ENCODE measurements at regions not wholly inside any gene's neighbourhood (a gene's known extent, or its start where the extent isn't known, plus 50 kb on each side); places are given as distances from the start of the nearest gene placed in this dataset.

- H3K9me3 Mint-ChIP-seq = no peaks in the 10 kb centered on the region
- no peak overlapping the region for H3K4me2 ChIP-seq
- ATAC-seq (no peak), DNase-seq (ENCODE audit: low spot score) (no peak)
- H3K36me3 ChIP-seq (ENCODE audit: insufficient read depth) = no peaks in the 10 kb centered on the region
- no peaks in the 10 kb centered on the region for H3K79me2 ChIP-seq (replicated peaks; ENCODE audit: insufficient read depth)
- H3K36me3 Mint-ChIP-seq (ENCODE audit: low read depth) = no peaks in the 10 kb centered on the region
- no peak overlapping the region for H3K4me3 Mint-ChIP-seq
- TF ChIP-seq ZNF331 (CRISPR knock-in tag; IDR thresholded peaks at IDR 0.05; ENCODE audit: low read depth) (no peak), CREB1 (CRISPR knock-in tag; IDR thresholded peaks at IDR 0.05; ENCODE audit: low read depth) (no peak), CTCF (conservative IDR thresholded peaks at IDR 0.05; ENCODE audit: low read depth in 2 of 2) (no peak), STAT1 (IDR thresholded peaks at IDR 0.05; ENCODE audit: unreplicated experiment) (no peak), JUNB (IDR thresholded peaks at IDR 0.05; ENCODE audit: unreplicated experiment) (no peak), EZH2 (IDR thresholded peaks at IDR 0.05; ENCODE audit: low read depth, unreplicated experiment) (no peak), EZH2phosphoT487 (IDR thresholded peaks at IDR 0.05; ENCODE audit: unreplicated experiment) (no peak), REST (IDR thresholded peaks at IDR 0.05; ENCODE audit: unreplicated experiment) (no peak), POLR2AphosphoS5 (IDR thresholded peaks at IDR 0.05; ENCODE audit: low read depth) (no peak), NANOG (IDR thresholded peaks at IDR 0.05; ENCODE audit: borderline replicate concordance) (no peak), ZNF462 (CRISPR knock-in tag; IDR thresholded peaks at IDR 0.05) (no peak), ZNF114 (CRISPR knock-in tag; IDR thresholded peaks at IDR 0.05) (no peak)
- TF ChIP-seq, protein P1, sequence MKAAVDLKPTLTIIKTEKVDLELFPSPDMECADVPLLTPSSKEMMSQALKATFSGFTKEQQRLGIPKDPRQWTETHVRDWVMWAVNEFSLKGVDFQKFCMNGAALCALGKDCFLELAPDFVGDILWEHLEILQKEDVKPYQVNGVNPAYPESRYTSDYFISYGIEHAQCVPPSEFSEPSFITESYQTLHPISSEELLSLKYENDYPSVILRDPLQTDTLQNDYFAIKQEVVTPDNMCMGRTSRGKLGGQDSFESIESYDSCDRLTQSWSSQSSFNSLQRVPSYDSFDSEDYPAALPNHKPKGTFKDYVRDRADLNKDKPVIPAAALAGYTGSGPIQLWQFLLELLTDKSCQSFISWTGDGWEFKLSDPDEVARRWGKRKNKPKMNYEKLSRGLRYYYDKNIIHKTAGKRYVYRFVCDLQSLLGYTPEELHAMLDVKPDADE (IDR thresholded peaks at IDR 0.05) = no peak
- H3K27me3 Mint-ChIP-seq (ENCODE audit: insufficient read depth, low read depth, poor library complexity) = no peaks in the 10 kb centered on the region
- no peak overlapping the region for H3K27ac Mint-ChIP-seq
- no peaks in the 10 kb centered on the region for H4K20me1 ChIP-seq (replicated peaks; ENCODE audit: insufficient read depth)
- H2AFZ ChIP-seq = no peak overlapping the region
- no peaks in the 10 kb centered on the region for H3K27me3 ChIP-seq (ENCODE audit: insufficient read depth)
- H3K4me1 ChIP-seq (ENCODE audit: insufficient read depth) = no peaks in the 10 kb centered on the region
- H3F3A ChIP-seq (replicated peaks; ENCODE audit: low read depth) = no peaks in the 10 kb centered on the region
- H3K4me1 Mint-ChIP-seq = no peaks in the 10 kb centered on the region
- no peaks in the 10 kb centered on the region for H3K9me2 ChIP-seq (ENCODE audit: insufficient read depth)
- H3K4me3 ChIP-seq = no peak overlapping the region
- H3K27ac ChIP-seq (ENCODE audit: low read depth) = no peak overlapping the region
Observed at GRCh38 chr6:112575309-112575834, 228.2 kb downstream of the RFPL4B start.
